Gastrocnemius medialis (tissue), 4 donors: ENCODE measurements at regions not wholly inside any gene's neighbourhood (a gene's known extent, or its start where the extent isn't known, plus 50 kb on each side); places are given as distances from the start of the nearest gene placed in this dataset.

Experiments
- ATAC-seq, 2 donors: fragments of 150-250 bp; one replicate each; pipeline ENCODE4 v1.9.1; 2016
- DNase-seq, 2 donors: peaks; one replicate each; pipeline ENCODE4 v3.0.0-alpha.2; 2019
- H3K27ac ChIP-seq, 4 donors: fragments of 200-600 bp; sonication (generic); 1 replicate in 1 of 4; 2 replicates in 3 of 4; pipeline ENCODE4 v1.5.1; 2016 to 2018; ENCODE audit warnings: mild to moderate bottlenecking in 2 of 4, moderate library complexity in 1 of 4
- H3K27me3 ChIP-seq, 3 donors: fragments of 200-600 bp; sonication (generic) in 2 of 3; 1 replicate in 1 of 3; 2 replicates in 2 of 3; pipeline versions ENCODE4 v1.5.1 to v1.6.0; 2016 to 2019; ENCODE audit warnings: mild to moderate bottlenecking in 1 of 3, moderate library complexity in 1 of 3
- H3K36me3 ChIP-seq, 2 donors: fragments of 200-600 bp; sonication (generic) in 1 of 2; one replicate each; pipeline ENCODE4 v1.5.1; 2017 to 2018
- H3K4me1 ChIP-seq, 2 donors: fragments of 200-600 bp; sonication (generic) in 1 of 2; one replicate each; pipeline ENCODE4 v1.5.1; 2016 to 2017; ENCODE audit warnings: mild to moderate bottlenecking in 2 of 2
- H3K4me3 ChIP-seq, 4 donors: fragments of 200-600 bp; sonication (generic) in 3 of 4; 1 replicate in 1 of 4; 2 replicates in 3 of 4; pipeline ENCODE4 v1.5.1; 2016 to 2019; ENCODE audit warnings: mild to moderate bottlenecking in 2 of 4
- H3K9me3 ChIP-seq, 3 donors: fragments of 200-600 bp; sonication (generic) in 2 of 3; 1 replicate in 1 of 3; 2 replicates in 2 of 3; pipeline ENCODE4 v1.5.1; 2016 to 2019
- CTCF ChIP-seq, 5 experiments: fragments of 450-650 bp in 3 of 5; fragments of 200-600 bp in 2 of 5; sonication (generic) in 2 of 5; IDR thresholded peaks in 4 of 5; conservative IDR thresholded peaks in 1 of 5; 1 replicate in 4 of 5; 2 replicates in 1 of 5; pipeline ENCODE4 v1.5.1; 2016 to 2019; ENCODE audit warnings: antibody characterized with exemption in 5 of 5, mild to moderate bottlenecking in 3 of 5, moderate library complexity in 3 of 5
- POLR2A ChIP-seq, 2 donors: fragments of 450-650 bp; IDR thresholded peaks; one replicate each; pipeline ENCODE4 v1.6.1; 2017; ENCODE audit warnings: antibody characterized with exemption in 2 of 2, mild to moderate bottlenecking in 2 of 2, moderate library complexity in 2 of 2
- in situ Hi-C, 4 donors: fragments of 200-750 bp; cut with MboI; loops; one replicate each; pipeline versions ENCODE4 v1.15.0 to v1.8.0; 2017; ENCODE audit warnings: low sequenced_read_pairs in 4 of 4
- intact Hi-C: fragments of 100-400 bp; cut with DNase I; formaldehyde crosslinking; loops from one replicate; pipeline ENCODE4 v1.15.1; 2023; ENCODE audit warnings: low total_unique reads

- no peaks in the 10 kb centered on the region for H3K9me3 ChIP-seq
- DNase-seq (no peak), ATAC-seq (no peak)
- H3K4me1 ChIP-seq: peaks cover 0 to 4% of the 10 kb centered on the region in 2 donors
- in situ Hi-C loops: no loop called here
- H3K27me3 ChIP-seq: no peaks in the 10 kb centered on the region
- intact Hi-C loops: no loop called here
- H3K36me3 ChIP-seq: no peaks in the 10 kb centered on the region
- TF ChIP-seq POLR2A (IDR thresholded peaks at IDR 0.05) (no peak), CTCF (IDR thresholded peaks at IDR 0.05 in 4 of 5, conservative IDR thresholded peaks at IDR 0.05 in 1 of 5) (no peak)
- H3K4me3 ChIP-seq: no peak overlapping the region
- H3K27ac ChIP-seq: no peak overlapping the region
Measured at GRCh38 chr2:40043641-40044040, 264.6 kb upstream of the THUMPD2 start.

- DNase-seq: no peak
- H3K9me3 ChIP-seq: no peaks in the 10 kb centered on the region
Measured at GRCh38 chr2:40043191-40043590, 264.1 kb upstream of the THUMPD2 start.

GRCh38 chr2:40041422-40042382 is 262.6 kb upstream of the THUMPD2 start:
- no peak for DNase-seq
- intact Hi-C loops: no loop called here
- no peaks in the 10 kb centered on the region for H3K27me3 ChIP-seq
- ATAC-seq: no peak
- no peaks in the 10 kb centered on the region for H3K36me3 ChIP-seq
- H3K4me3 ChIP-seq: no peak overlapping the region
- no peak for TF ChIP-seq POLR2A (IDR thresholded peaks at IDR 0.05)
- no peaks in the 10 kb centered on the region for H3K4me1 ChIP-seq
- no peak overlapping the region for H3K27ac ChIP-seq
- in situ Hi-C loops: no loop called here
- no peaks in the 10 kb centered on the region for H3K9me3 ChIP-seq

More at GRCh38 chr2:40043191-40043590, 264.1 kb upstream of the THUMPD2 start:
- Histone ChIP-seq H3K27ac (no peak overlapping the region), H3K4me1 (no peaks in the 10 kb centered on the region), H3K4me3 (no peak overlapping the region), H3K36me3 (no peaks in the 10 kb centered on the region), H3K27me3 (no peaks in the 10 kb centered on the region)
- intact Hi-C loops: no loop called here
- no peak for ATAC-seq
- in situ Hi-C loops: no loop called here
- TF ChIP-seq POLR2A (IDR thresholded peaks at IDR 0.05): no peak
- TF ChIP-seq CTCF (IDR thresholded peaks at IDR 0.05 in 4 of 5, conservative IDR thresholded peaks at IDR 0.05 in 1 of 5): no peak

- TF ChIP-seq POLR2A (IDR thresholded peaks at IDR 0.05) (no peak), CTCF (IDR thresholded peaks at IDR 0.05 in 4 of 5, conservative IDR thresholded peaks at IDR 0.05 in 1 of 5) (no peak)
- no peaks in the 10 kb centered on the region for H3K36me3 ChIP-seq
- in situ Hi-C loops: no loop called here
- H3K27ac ChIP-seq: no peak overlapping the region
- H3K4me3 ChIP-seq: no peak overlapping the region
- no peak for DNase-seq
- ATAC-seq: no peak
- H3K27me3 ChIP-seq: no peaks in the 10 kb centered on the region
- H3K9me3 ChIP-seq: no peaks in the 10 kb centered on the region
- H3K4me1 ChIP-seq: no peaks in the 10 kb centered on the region
- intact Hi-C loops: no loop called here
Measured at GRCh38 chr2:40039549-40039948, 260.5 kb upstream of the THUMPD2 start.

- ATAC-seq (no peak), DNase-seq (no peak)
- Histone ChIP-seq H3K4me1 (no peaks in the 10 kb centered on the region), H3K27ac (no peak overlapping the region), H3K9me3 (no peaks in the 10 kb centered on the region), H3K27me3 (no peaks in the 10 kb centered on the region), H3K36me3 (no peaks in the 10 kb centered on the region), H3K4me3 (no peak overlapping the region)
- TF ChIP-seq CTCF (IDR thresholded peaks at IDR 0.05 in 4 of 5, conservative IDR thresholded peaks at IDR 0.05 in 1 of 5) (no peak), POLR2A (IDR thresholded peaks at IDR 0.05) (no peak)
- intact Hi-C loops: no loop called here
- in situ Hi-C loops: no loop called here
Measured at GRCh38 chr2:40038646-40039045, 259.6 kb upstream of the THUMPD2 start.
